Natural killer cell treated with Interleukin-12 subunit alpha and Interleukin-12 subunit beta and Interleukin-15 and Interleukin-18, amount 100 ng/mL, for 72 hours (primary cell): ENCODE measurements at regions not wholly inside any gene's neighbourhood (a gene's known extent, or its start where the extent isn't known, plus 50 kb on each side); places are given as distances from the start of the nearest gene placed in this dataset.

ENCODE experiments used
- ATAC-seq, 2 donors: fragments of 150-1000 bp; cut with Tn5 transposase in 1 of 2; sonication (Bioruptor Pico), chemical (Tn5 transposase) in 1 of 2; 2 replicates each; pipeline ENCODE4 v1.10.0; 2021
- DNase-seq: peaks from one replicate; pipeline ENCODE4 v3.0.0; 2022; ENCODE audit warnings: low spot score
- H3K27ac Mint-ChIP-seq, 2 donors: 1 replicate in 1 of 2; 2 replicates in 1 of 2; pipeline ENCODE4 v1.8.0; 2022; ENCODE audit warnings: mixed read lengths in 2 of 2, mild to moderate bottlenecking in 1 of 2, moderate library complexity in 1 of 2
- H3K27me3 Mint-ChIP-seq, 2 donors: 1 replicate in 1 of 2; 2 replicates in 1 of 2; pipeline ENCODE4 v1.8.0; 2022; ENCODE audit warnings: mixed read lengths in 2 of 2
- H3K36me3 Mint-ChIP-seq: one replicate; pipeline ENCODE4 v1.8.0; 2022; ENCODE audit warnings: mixed read lengths
- H3K4me1 Mint-ChIP-seq, 2 donors: 1 replicate in 1 of 2; 2 replicates in 1 of 2; pipeline ENCODE4 v1.8.0; 2022; ENCODE audit warnings: low read depth in 2 of 2, mixed read lengths in 2 of 2, mild to moderate bottlenecking in 1 of 2
- H3K4me3 Mint-ChIP-seq: one replicate; pipeline ENCODE4 v1.8.0; 2022; ENCODE audit warnings: mixed read lengths
- H3K9me3 Mint-ChIP-seq: 2 replicates; pipeline ENCODE4 v1.8.0; 2022; ENCODE audit warnings: mixed read lengths

DNA sequence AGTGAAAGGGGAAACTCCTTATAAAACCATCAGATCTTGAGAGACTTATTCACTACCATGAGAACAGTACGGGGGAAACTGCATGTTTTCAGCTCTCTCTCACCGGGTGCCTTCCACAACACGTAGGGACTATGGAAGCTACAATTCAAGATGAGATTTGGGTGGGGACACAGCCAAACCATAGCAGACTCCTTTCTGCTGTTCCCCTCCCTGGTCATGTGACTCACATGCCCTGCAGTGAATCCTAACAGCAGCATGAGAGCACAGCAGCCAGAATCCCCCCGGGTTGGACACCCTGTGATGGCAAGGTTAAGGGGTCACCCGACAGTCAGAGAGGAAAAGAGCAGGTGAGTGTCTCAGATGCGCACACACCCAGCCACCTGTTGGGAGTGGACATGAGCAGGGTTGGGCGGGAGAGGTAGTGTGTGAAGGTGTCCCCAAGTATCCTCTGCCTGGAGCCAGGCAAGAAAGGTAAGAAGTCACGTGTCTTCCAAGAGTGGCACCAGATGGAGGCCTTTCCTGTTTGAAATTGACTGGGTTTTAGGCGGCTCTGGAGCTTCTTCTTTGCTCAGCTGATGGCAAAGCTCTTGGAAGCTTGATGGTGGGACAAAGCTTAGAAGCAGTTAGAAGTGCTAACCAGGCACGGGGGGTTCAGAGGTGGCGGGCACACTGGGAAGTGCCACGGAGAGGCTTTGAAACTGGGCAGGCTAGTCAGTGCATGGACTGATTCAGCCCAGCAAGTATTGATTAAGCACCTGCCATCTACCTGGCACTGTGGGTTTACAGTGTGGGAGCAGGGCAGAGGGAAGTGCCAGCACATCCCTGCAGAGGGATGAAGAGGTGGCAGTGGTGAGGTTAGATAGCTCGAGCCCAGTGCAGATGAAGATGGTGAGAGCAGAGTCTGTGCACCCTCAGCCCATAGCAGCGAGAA, 68.7 kb downstream of the RHOB start:
- H3K27me3 Mint-ChIP-seq: peaks cover 12 to 13% of the 10 kb centered on the region in 2 donors
- no peak for ATAC-seq
- no peak overlapping the region for H3K4me3 Mint-ChIP-seq
- peaks cover 6% of the 10 kb centered on the region for H3K36me3 Mint-ChIP-seq
- no peak for DNase-seq
- H3K27ac Mint-ChIP-seq: no peak overlapping the region
- peaks cover 5% of the 10 kb centered on the region in 2 donors for H3K4me1 Mint-ChIP-seq
- H3K9me3 Mint-ChIP-seq: no peaks in the 10 kb centered on the region

GRCh38 chr2:20516291-20516645, 69.4 kb downstream of the RHOB start:
- Mint-ChIP-seq H3K27ac (peak overlapping the region in 1 of 2 donors; percentile 26), H3K27me3 (peaks cover 12 to 13% of the 10 kb centered on the region in 2 donors), H3K9me3 (no peaks in the 10 kb centered on the region), H3K4me1 (peaks cover 5% of the 10 kb centered on the region in 2 donors), H3K36me3 (peaks cover 6% of the 10 kb centered on the region), H3K4me3 (peak overlapping the region; percentile 52)
- ATAC-seq (peak in 1 of 2 donors; percentile 7), DNase-seq (no peak)

DNA sequence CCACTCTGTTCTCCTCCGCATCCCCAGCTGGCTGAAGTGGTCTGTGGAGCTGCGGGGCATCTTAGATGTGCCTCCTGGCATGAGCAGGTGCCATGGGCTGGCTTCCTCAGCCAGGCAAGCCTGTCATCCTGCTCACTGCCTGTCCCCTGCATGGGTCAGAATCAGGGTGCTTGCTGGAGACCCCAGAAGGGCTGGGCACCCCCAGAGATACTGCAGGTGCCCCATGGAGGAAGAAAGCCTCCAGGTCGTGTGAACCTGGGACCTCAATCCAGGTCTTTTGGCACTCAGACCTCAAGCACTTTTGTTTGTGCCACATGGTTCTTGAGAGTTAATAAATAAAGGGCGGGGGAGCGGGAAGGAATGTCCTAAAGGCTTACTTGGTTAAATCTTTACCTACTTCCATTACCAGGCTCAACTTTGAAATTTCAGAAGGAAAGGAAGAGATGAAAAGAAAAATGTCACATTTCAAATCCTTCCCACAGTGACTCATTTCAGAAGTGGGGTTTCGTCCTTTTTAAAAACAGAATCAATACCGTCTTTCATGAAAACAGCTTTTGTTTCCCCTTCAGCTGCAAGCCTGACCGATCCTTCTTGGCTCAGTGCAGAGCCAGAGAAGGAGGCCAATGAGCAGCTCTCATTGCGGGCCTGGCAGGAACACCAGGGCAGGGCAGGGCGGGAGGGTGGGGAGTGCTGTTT, 69.9 kb downstream of the RHOB start:
- no peaks in the 10 kb centered on the region for H3K9me3 Mint-ChIP-seq
- H3K27ac Mint-ChIP-seq: peak overlapping the region in 1 of 2 donors; percentile 26
- peak in 1 of 2 donors; percentile 44 for ATAC-seq
- H3K36me3 Mint-ChIP-seq: peaks cover 6% of the 10 kb centered on the region
- peak overlapping the region; percentile 52 for H3K4me3 Mint-ChIP-seq
- peaks cover 5% of the 10 kb centered on the region in 2 donors for H3K4me1 Mint-ChIP-seq
- DNase-seq: no peak
- H3K27me3 Mint-ChIP-seq: peaks cover 12 to 13% of the 10 kb centered on the region in 2 donors

DNA sequence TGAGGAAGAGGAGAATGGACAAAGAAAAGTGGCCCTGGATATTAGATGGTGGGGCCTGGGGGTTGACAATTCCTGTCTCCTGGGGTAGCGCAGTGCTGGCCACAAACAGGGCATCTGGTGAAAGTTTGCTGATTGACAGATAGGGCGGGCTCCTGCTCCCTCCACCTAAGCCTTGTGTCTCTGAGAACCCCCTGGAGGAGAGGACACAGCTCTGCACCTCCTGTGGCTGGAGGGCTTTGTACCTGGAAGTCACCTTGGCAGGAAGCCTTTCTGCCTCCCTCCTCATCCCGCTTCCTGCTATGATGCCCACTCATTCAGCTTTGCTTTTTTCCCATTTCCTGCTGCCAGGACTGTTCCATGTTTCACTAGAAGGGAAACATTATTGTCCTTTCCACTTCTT, 72.4 kb downstream of the RHOB start:
- Mint-ChIP-seq H3K27me3 (peaks cover 10 to 14% of the 10 kb centered on the region in 2 donors), H3K4me3 (no peak overlapping the region), H3K9me3 (no peaks in the 10 kb centered on the region), H3K27ac (no peak overlapping the region), H3K36me3 (peaks cover 6% of the 10 kb centered on the region), H3K4me1 (peaks cover 2 to 5% of the 10 kb centered on the region in 2 donors)
- no peak for ATAC-seq
- DNase-seq: no peak

GRCh38 chr2:20520128-20520527, 73.3 kb downstream of the RHOB start:
- H3K27ac Mint-ChIP-seq: no peak overlapping the region
- H3K4me3 Mint-ChIP-seq: no peak overlapping the region
- peaks cover 0 to 5% of the 10 kb centered on the region in 2 donors for H3K4me1 Mint-ChIP-seq
- no peak for ATAC-seq
- H3K36me3 Mint-ChIP-seq: peaks cover 2% of the 10 kb centered on the region
- H3K27me3 Mint-ChIP-seq: peaks cover 3 to 9% of the 10 kb centered on the region in 2 donors
- DNase-seq: no peak
- H3K9me3 Mint-ChIP-seq: no peaks in the 10 kb centered on the region

GRCh38 chr2:20521193-20521592, 74.3 kb downstream of the RHOB start:
- Mint-ChIP-seq H3K27ac (no peak overlapping the region), H3K4me1 (peaks cover 0 to 5% of the 10 kb centered on the region in 2 donors), H3K4me3 (no peak overlapping the region), H3K36me3 (no peaks in the 10 kb centered on the region), H3K27me3 (peaks cover 0 to 6% of the 10 kb centered on the region in 2 donors), H3K9me3 (no peaks in the 10 kb centered on the region)
- DNase-seq (no peak), ATAC-seq (no peak)

GRCh38 chr2:20521682-20522189, 74.9 kb downstream of the RHOB start:
- H3K4me3 Mint-ChIP-seq: no peak overlapping the region
- ATAC-seq: no peak

GRCh38 chr2:20523073-20523798, 76.4 kb downstream of the RHOB start:
- no peaks in the 10 kb centered on the region for H3K36me3 Mint-ChIP-seq
- no peaks in the 10 kb centered on the region for H3K4me1 Mint-ChIP-seq
- no peaks in the 10 kb centered on the region for H3K9me3 Mint-ChIP-seq
- H3K27me3 Mint-ChIP-seq: peaks cover 0 to 6% of the 10 kb centered on the region in 2 donors
- no peak overlapping the region for H3K4me3 Mint-ChIP-seq
- no peak for ATAC-seq
- DNase-seq: no peak
- no peak overlapping the region for H3K27ac Mint-ChIP-seq

More at GRCh38 chr2:20521682-20522189, 74.9 kb downstream of the RHOB start:
- DNase-seq: no peak
- H3K4me1 Mint-ChIP-seq: peaks cover 0 to 2% of the 10 kb centered on the region in 2 donors
- no peaks in the 10 kb centered on the region for H3K36me3 Mint-ChIP-seq
- no peak overlapping the region for H3K27ac Mint-ChIP-seq
- H3K9me3 Mint-ChIP-seq: no peaks in the 10 kb centered on the region
- H3K27me3 Mint-ChIP-seq: peaks cover 0 to 6% of the 10 kb centered on the region in 2 donors

DNA sequence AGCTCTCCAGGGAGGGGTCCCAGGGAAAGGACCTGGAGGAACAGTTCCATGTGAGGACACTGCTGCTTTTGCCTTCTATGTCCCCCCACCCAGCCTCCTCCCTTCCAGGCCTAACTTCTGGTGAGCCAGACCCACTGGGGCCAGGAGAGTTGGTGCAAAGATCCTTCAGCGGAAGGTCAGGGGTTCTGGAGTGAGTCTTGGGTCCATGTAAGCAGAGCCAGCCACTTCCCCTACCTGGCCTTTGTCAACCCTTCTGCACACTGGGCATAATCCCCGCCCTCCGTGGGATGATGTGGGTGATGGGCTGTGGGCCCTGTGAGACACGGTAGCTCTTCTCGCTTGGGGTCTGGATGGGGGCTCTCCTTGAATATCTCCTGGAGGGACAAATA, 76.9 kb downstream of the RHOB start:
- DNase-seq: no peak
- no peak for ATAC-seq
- no peaks in the 10 kb centered on the region for H3K36me3 Mint-ChIP-seq
- no peak overlapping the region for H3K27ac Mint-ChIP-seq
- peaks cover 0 to 6% of the 10 kb centered on the region in 2 donors for H3K27me3 Mint-ChIP-seq
- H3K4me1 Mint-ChIP-seq: no peaks in the 10 kb centered on the region
- H3K9me3 Mint-ChIP-seq: no peaks in the 10 kb centered on the region
- H3K4me3 Mint-ChIP-seq: no peak overlapping the region

GRCh38 chr2:20524412-20525040, 77.7 kb downstream of the RHOB start:
- H3K9me3 Mint-ChIP-seq: no peaks in the 10 kb centered on the region
- peak overlapping the region; percentile 29 for H3K4me3 Mint-ChIP-seq
- DNase-seq: no peak
- ATAC-seq: peak; percentile 28 to 44
- peaks cover 0 to 6% of the 10 kb centered on the region in 2 donors for H3K27me3 Mint-ChIP-seq
- no peaks in the 10 kb centered on the region for H3K36me3 Mint-ChIP-seq
- H3K4me1 Mint-ChIP-seq: no peaks in the 10 kb centered on the region
- H3K27ac Mint-ChIP-seq: no peak overlapping the region

DNA sequence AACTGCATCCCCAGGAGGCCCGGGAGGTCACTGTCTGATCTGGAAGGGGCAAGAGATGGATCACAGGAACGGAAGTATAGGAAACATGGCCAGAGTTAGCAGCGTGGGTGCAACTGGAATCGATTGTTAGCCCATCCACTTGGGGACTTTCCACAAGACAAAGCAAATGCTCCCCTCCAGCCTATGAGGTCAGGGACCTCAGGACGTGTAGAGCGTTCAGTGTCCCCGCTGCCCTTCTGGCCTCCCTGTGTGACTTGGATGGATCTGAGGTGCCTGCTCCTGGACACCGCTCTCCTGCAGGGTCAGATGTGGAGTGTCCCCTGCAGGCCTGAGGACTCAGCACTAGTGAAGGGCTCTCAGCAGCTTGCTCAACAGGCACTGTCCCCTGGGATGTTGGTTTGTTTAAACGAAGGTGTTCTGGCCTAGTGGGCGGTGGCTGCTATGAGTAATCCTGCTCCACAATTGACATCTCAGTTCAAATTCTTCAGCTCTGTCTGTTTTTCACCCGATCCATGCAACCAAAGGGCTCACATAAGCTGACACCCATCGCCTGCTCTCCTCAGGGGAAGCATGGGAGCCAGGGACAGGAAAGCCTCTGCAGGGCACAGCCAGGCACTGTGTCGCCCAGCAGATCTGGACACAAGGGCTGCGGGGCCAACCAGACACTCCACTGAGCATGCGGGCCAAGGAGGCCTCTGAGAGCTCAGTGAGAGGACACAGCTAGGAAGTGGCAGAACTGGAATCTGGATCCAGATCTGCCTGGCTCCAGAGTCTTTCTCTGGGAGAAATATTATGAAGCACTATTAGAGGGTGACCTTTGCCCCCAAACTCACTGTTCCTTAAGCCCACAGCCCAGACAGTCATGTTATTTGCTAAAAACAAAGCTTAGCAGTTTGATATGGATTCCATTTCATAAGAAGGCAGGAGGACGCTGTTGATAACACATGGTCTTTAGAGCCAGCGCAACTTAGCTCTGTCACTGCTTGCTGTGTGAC, 78.5 kb downstream of the RHOB start:
- ATAC-seq: peak in 1 of 2 donors; percentile 34
- no peaks in the 10 kb centered on the region for H3K4me1 Mint-ChIP-seq
- DNase-seq: no peak
- H3K27me3 Mint-ChIP-seq: peaks cover 0 to 6% of the 10 kb centered on the region in 2 donors
- H3K4me3 Mint-ChIP-seq: peak overlapping the region; percentile 29
- H3K9me3 Mint-ChIP-seq: no peaks in the 10 kb centered on the region
- H3K27ac Mint-ChIP-seq: no peak overlapping the region
- no peaks in the 10 kb centered on the region for H3K36me3 Mint-ChIP-seq

DNA sequence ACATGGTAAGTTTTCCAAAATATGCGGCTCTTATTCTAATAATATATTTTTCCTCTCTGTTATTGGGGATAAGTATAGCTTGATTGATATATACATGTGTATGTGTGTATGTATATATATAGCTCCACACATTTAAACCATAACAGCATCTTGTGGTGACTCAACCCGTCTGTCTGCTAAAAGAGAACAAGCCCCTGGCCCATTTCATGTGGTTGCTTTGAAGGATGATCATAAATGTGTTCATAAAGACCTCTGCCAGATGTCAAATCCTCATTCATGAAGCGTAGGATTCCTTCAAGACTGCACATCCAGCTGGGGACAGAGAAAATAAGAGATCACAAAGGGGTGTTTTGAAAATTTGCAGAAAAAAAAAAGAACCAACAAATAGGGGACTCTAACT, 79.3 kb downstream of the RHOB start:
- Mint-ChIP-seq H3K27me3 (peaks cover 0 to 6% of the 10 kb centered on the region in 2 donors), H3K27ac (no peak overlapping the region), H3K4me3 (no peak overlapping the region), H3K9me3 (no peaks in the 10 kb centered on the region), H3K36me3 (no peaks in the 10 kb centered on the region), H3K4me1 (no peaks in the 10 kb centered on the region)
- DNase-seq: no peak
- no peak for ATAC-seq
